Testis (tissue), 2 donors: ENCODE measurements at regions not wholly inside any gene's neighbourhood (a gene's known extent, or its start where the extent isn't known, plus 50 kb on each side); places are given as distances from the start of the nearest gene placed in this dataset.

Experiments
- CTCF ChIP-seq, 3 experiments: fragments of 450-650 bp in 2 of 3; fragments of 200-600 bp in 1 of 3; sonication (generic) in 1 of 3; IDR thresholded peaks; one replicate each; pipeline ENCODE4 v1.5.1; 2016 to 2019; ENCODE audit warnings: antibody characterized with exemption in 3 of 3, mild to moderate bottlenecking in 2 of 3, moderate library complexity in 1 of 3
- POLR2A ChIP-seq: fragments of 450-650 bp; IDR thresholded peaks from one replicate; pipeline ENCODE4 v1.6.1; 2017; ENCODE audit warnings: antibody characterized with exemption, mild to moderate bottlenecking, moderate library complexity

- TF ChIP-seq CTCF (IDR thresholded peaks at IDR 0.05) (no peak), POLR2A (no peak)
Observed at GRCh38 chr18:10193444-10193843, 261.0 kb upstream of the APCDD1 start.
